HG03060 (cell line): ENCODE measurements at regions not wholly inside any gene's neighbourhood (a gene's known extent, or its start where the extent isn't known, plus 50 kb on each side); places are given as distances from the start of the nearest gene placed in this dataset.
"Not testable (repeated sequence)": the region's sequence is repeated elsewhere in the genome, so short reads cannot be mapped to it uniquely, and the experiment has no call there.

Source experiments
- ATAC-seq: cut with Tn5 transposase; IDR thresholded peaks from one replicate; pipeline ENCODE4 v1.9.1; 2021; ENCODE audit warnings: low read depth, moderate number of reproducible peaks; ENCODE audit not compliant: unreplicated experiment

DNA sequence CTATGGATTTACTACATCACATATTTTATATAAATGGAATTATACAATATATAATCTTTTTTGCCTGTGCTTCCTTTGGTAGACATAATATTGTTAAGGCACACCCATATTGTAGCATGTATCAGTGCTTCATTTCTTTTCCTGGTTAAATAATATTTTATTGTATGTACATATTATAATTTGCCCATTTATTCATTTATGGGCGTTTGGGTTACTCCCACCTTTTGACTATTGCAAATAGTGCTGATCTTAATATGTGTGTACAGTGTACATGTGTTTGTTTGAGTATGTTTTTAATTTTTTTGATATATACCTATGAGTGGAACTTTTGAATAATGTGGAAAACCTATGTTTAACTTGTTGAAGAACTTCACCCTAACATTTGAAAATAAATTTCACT lies 804.2 kb downstream of the DHX35 start:
- ATAC-seq: no peak

DNA sequence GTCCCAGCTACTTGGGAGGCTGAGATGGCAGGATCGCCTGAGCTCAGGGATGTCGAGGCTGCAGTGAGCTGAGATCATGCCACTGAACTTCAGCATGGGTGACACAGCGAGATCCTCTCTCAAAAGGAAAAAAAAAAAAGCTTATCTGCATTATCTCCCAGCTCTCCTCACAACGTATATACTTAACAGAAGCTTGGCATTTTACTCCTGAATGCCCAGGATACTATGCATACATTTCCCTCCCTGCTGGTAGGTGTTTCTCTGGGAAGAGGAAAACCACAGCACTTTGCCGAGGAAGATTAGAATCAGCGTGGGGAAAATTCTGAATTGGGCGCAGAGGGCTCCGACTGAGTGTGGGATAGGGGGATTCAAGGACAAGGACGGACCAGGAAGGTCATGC lies 800.6 kb downstream of the DHX35 start:
- ATAC-seq: no peak

DNA sequence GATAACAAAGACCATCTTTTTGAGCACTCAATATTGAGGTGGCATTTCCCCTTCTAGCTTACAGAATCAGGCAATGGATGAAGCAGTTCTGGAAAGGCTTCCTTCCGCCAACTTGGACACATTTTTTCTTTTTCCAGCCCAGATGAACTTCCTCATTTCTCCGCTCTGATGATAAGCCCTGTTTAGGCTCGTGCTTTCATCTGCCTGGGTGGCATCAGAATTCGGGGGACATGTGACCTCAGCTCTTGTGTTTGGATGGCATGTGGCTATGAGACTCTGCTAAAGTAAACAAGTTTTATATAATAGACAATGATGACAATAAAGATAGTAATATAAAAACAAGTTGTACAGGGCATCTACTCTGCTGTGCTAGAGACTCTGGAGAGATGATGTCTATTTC lies 796.7 kb downstream of the DHX35 start:
- no peak for ATAC-seq

DNA sequence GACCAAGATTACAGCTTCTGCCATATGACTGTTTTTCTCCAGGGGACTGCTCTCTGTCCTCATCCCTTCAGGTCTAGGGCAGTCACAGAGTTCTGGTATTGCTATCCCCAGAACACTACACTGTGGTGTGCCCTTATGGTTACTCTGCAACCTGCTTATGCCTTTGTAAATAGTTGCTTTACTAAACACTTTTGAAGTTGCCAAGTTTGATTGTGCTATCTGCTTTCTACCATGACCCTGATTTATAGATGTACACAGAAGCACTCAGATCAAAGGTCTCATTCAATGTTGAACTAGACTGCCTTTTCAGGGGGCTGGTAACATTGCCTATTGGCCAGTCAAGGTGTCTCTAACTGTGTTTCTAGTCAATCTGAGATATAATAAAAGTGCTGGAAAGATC lies 794.7 kb downstream of the DHX35 start:
- no peak for ATAC-seq

DNA sequence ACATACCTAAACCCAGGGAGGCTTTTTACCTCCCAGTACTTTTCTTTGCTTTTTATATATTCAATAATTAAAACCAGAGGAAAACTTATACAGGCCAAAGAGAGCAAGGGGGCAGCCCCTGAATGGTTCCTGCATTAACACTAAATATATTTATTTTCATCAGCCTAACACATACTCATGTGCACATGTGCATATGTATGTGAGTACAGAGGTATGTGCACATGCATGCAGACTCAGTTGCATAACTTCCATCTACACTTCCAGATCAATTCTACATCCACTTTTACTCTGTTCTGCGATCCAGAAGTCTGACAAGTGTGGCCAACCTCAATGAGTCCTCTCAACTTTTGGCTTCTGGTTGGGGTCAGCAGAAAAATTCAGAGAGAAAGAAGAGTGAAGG lies 794.2 kb downstream of the DHX35 start:
- no peak for ATAC-seq

DNA sequence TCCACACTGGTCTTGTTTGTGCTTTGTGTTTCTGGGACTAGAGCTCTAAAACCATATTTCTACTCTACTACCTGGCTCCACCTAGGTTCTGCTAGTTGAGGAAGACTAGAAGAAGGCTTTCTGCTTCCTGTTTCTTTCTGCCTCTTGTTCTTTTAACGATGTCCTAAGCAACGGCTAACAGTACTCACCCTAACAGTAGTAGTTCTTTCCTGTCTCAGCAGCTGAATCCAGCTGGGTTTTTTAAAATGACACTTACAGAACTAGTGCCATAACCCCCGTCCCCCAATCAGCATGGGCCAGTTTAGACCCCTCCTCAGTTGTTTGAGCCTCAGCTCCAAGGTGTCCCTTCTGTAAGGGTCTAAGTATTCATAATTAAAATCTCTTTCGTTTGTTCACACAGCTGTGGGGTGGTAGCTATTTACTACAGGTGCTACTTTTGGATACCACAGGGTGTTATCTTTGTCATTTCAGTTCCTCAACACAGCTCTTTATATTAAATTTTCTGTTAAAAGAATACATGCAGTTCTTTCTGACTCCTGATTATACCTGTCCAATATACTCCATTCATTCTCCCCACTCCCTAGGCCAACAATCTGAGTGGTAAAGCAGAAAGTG lies 790.2 kb downstream of the DHX35 start:
- no peak for ATAC-seq

DNA sequence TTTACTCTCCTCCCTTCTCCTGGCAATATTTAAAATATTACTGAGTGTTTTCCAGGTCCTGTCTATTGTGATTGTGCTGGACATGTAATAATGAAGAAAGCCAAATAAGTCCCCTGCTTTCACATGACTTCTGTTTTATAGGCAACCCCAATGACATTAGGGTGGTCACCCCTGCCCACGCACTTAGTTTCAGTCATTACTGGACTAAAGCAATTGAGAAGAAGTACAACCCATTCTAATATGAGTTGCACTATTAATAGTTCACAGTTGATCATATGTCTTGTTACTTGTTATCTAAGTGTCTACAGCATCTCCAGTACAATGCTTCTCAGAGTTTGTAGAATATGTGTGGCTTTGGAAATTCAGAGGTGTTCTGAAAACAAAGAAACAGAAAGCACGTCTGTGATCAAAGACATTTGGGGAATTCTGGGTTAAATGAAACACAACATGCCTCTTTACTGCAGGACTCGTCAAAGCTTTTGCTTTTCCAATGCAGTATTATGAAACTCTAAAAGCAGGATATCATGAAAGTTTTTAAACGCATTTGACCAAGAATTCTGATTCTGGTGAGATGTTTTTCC lies 789.5 kb downstream of the DHX35 start:
- no peak for ATAC-seq

DNA sequence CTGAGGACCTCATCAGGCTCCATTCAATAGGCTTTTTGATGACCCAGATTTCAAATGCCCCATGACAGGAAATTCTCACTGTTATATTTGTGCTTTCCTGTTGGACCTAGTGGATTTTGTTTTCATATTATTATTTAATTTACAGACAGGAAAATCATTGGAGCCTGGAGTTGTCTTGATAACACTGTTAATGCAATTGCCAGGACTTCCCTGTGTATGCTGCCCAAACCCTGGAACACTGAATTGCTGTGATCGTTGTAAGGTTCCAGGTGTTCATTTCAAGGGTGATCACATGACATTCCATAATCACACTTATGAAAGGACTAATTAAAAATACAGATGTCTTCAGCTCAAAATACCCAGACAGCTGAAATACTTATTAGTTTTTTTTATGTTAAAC lies 783.2 kb downstream of the DHX35 start:
- ATAC-seq: no peak

DNA sequence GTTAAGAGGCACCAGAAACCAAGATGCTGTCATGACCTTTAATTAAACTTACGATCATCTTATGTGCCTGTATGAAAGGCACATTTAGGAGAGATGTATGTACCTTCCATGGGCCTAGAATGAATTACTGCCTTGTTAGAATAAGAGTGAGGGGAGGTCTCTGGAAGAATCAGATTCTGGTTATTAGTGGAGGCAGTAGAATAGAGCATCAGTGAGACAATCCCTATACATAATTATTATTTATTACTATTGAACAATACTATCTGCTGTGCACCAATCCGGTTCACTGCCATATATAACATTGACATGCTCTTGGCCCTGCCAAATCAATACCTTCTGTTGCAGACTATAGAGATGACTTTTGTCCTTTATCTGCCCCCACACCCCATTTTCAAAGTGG lies 776.5 kb downstream of the DHX35 start:
- no peak for ATAC-seq

DNA sequence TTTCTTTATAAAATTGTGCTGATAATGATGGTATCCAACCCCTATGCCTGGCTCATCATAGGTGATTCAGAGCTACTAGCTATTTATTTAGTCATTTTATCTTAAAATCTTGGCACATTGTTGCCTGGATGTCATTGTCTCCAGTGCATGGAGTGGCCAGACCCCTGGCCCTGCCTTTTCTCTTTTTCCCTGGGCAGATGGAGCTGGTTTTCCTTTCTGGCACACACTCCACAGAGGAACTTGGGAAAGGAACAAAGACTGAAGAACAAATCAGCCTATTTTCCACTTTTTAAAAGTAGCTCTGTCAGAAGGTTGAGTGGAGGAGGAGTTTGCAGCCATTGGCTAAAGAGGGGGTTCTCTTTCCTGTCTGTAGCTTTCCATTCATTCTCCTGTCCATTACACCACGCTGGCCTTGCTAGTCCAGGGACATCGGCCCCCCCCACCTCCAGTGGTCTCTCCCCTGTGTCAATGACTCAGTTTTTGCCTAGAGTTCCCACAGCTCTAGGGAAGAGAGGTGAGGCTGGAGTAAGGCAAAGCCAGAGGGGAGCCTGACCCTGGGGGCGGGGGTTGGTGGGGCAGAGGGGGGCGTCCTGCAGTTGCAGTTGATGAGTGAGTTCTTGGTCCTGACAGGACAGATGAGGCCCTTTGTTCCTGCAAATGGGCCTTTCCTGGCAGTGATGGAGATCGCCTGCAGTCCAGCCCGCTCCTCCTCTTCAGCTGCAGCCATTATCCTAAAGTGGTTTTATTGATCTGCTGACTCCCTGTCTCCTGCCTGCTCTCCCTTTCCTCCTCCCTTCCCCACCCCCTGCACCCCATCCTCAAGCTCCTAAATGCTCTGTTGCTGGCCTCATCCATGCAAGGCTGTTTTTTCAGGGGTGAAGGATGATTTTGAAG lies 774.5 kb downstream of the DHX35 start:
- ATAC-seq: no peak

DNA sequence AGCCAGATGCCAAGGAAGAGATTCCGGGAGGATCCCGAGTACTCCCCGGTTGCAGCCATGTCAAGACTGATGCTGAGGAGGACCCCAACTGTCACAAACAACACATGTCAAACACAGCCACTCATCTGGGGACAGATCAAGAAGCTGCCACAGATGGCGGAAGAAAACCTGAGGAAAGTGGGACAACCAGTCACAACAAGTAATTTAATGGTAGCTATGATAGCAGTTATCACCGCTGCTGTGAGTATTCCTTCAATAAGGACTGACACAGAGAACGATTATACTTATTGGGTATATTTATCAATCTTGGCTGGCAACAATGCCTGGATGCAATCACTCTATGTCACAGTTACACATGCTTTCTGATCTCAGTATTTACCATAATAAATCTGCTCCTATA lies 763.4 kb downstream of the DHX35 start:
- not testable (repeated sequence) for ATAC-seq

DNA sequence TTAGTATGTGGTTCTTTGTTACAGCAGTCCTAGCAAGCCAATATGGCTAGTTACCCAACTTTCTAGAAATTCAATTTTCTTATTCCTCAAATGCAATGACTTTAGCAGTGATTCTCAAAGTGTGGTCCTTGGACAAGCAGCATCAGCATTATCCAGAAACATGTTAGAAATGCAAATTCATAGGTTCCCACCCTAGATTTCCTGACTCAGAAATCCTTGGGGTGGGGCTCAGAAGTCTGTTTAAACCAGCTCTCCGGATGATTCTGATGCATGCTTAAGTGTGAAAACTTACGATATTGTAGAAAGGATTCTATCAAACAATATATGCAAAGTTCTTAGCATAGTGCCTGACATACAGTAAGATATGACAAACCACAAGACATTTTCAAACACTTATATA lies 757.1 kb downstream of the DHX35 start:
- no peak for ATAC-seq

DNA sequence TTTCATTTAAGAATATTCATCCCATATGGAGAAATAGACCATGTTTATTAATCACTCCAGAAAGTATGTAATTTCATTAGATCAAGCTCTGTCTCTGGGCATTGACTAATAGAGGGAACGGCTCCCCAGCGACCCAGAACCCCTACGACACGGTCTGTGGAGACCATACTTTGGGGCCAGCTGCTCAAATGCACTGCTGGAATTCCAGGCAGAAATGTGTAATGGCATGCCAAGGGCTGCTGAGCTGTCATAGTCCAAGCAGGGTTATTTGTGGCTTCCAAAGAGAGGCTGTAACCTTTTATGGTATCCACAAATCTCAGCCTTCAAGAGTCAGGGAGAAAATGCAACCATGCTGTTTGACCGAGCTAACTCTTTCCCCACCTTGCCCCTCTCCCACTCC lies 755.8 kb downstream of the DHX35 start:
- no peak for ATAC-seq

DNA sequence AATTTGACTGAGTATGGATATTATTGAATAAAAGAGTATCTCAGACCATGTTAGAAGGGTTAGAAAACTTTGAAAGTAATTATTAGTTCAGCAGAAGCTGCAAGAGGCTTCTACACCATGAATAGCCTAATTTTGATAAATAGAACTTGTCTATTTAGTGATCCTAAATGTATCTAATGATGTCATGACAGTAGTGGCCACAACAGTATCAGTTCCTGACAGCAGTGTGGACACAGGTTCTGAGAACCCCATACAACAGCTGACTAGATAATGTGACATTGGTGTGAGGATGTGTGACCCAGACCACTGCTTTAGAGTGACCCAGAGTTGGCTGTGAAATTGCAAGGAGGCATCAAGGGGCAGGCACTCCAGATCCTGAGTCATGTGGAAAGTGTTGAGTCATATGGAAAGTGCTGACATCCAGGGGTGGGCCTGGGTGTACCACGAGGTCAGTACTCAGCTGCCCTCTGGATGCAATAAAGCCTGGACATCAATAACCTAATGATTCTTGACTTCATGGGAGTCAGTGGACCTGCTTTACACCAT lies 754.7 kb downstream of the DHX35 start:
- no peak for ATAC-seq

DNA sequence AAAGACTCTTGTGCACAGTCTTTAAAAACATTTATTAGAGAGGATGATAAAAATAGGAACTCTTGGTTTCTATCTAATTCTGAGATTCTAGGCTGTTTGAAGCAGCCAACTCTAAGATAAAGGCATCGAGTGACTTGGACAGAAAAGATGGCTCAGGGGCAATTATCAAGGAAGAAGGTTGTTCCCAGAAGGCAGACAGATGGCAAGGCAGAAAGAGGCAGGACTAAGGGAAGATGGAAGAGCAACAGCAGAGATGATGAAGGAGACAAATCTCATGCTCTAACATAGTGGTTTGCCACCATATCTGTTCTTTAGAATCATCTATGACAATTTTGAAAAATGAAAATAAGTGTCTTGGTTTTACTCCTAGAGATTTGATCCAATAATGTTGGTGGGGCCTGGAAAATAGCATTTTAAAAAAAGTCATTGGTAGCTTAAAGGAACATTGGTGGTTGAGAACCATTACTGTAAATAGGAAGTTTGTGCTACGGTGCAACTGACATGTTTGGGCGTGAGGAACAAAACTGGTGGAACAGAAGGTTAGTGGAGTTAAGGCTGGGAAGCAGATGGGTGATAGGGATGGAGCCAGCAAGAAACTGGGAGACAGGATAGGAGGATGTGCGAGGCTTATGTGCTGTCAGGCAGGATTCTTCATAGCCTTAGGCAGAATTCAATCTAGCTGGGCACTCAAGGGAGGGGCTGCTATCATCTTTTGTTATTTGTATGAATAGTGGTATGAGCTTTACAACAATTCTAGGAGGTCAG lies 751.1 kb downstream of the DHX35 start:
- ATAC-seq: no peak

DNA sequence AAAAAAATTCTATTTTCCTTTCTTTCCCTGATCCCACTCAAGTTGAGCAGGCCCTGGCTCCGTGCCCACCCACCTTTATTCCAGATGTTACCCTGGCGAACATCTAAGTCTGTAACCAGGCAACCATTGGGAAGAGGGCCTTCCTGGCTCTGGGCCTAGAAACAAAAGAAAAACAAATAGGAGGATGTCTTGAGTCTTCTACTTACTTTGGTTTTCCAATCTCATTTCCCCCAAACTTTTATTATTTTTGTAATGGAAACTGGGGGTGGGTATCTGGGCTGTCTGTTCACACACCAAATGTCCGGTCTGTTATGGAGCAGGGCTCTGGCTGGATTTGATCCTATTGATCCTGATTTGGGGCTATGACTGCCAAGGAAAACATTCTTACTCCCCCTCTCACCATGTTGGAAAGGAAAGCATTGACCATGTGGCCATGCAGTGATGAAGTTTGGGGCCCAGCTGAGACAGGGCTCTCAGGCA lies 744.1 kb downstream of the DHX35 start:
- no peak for ATAC-seq

DNA sequence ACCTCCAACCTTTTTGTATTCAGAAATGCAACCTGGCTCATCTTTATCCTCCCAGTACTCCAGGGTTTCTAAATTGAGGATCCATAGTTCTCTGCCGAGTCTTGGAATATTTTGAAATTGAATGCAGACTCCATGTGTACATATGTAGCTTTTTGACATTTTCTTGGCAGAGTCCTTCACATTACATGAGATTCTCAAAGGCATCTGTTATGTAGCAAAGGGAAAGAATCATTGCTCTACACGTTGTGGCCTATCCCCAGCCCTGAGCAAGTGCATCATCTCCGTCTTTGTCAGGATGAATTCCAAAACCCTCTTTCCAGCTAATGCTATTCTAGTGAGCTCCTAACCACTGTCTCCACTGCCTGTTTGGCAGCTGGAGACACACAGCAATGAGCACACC lies 742.9 kb downstream of the DHX35 start:
- ATAC-seq: no peak

DNA sequence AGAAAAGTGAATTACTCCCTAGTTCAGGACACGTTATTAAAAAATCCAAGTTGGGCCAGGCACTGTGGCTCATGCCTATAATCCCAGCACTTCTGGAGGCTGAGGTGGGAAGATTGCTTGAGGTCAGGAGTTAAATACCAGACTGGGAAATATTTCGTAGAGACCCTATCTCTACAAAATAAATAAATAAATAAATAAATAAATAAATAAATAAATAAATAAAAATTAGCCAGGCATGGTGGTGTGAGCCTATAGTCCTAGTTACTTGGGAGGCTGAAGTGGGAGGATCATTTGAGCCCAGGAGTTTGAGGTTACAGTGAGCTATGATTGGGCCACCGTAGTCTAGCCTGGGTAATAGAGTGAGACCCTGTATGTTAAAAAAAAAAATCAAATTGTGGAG lies 741.2 kb downstream of the DHX35 start:
- ATAC-seq: not testable (repeated sequence)

DNA sequence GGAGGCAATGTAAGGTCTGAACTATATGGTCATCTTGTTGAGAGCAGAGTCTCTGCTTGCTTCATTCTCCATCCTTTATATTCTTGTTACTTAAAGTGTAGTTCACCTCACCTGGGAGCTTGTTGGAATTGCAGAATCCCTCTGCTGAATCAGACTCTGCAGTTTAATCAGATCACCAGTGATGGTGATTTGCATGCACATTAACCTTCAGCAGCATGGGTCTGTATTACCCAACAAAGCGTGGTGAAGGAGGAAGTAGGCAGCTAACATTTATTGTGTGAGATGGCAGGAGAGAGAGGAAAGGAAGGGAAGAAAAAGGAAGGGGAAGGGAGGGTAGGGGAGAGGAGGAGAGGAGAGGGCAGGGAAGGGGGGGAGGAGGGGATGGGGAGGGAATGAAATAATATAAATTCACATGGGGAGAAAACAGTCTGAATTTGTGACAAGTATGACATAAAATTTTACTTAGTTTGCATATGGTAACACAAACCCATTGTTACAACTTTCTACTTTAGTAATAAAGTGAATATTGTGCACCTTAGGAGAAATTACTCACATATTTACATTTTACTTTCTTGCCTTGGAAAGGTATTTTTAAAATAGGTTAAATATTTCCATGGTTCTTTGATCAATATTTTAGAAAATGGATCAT lies 740.7 kb downstream of the DHX35 start:
- no peak for ATAC-seq

DNA sequence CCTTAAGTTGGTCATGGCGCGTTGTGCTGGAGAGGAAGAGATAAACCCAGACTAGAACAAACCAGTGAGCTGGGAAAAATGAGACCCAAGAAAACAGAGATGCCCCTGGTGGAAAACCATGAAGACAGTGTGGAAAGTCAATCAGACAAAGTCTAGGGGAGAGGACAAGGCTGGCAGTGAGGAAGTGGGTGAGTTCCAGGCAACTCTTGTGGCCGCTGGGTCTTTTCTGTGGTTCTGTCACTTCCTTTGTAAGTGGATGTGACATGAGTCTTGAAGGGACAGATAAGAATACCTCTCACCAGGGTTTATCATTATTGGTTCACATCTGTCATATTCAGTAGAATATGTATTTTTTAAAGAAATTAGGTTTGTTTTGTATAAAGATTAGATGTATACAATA lies 738.4 kb downstream of the DHX35 start:
- ATAC-seq: no peak
